ENCODE measurements at regions not wholly inside any gene's neighbourhood (a gene's known extent, or its start where the extent isn't known, plus 50 kb on each side); places are given as distances from the start of the nearest gene placed in this dataset.
"Not testable (repeated sequence)": the region's sequence is repeated elsewhere in the genome, so short reads cannot be mapped to it uniquely, and the experiment has no call there.

GRCh38 chr7:35975851-35976454 lies 175.1 kb downstream of the SEPTIN7 start:
- peak; percentile 83 for DNase-seq

GRCh38 chr7:35978816-35979640 lies 174.0 kb upstream of the EEPD1 start:
- not testable (repeated sequence) for DNase-seq

GRCh38 chr7:35982600-35982999 lies 170.5 kb upstream of the EEPD1 start:
- DNase-seq = no peak

GRCh38 chr7:35983626-35984025 lies 169.4 kb upstream of the EEPD1 start:
- no peak for DNase-seq

- DNase-seq = peak; percentile 80
Observed at GRCh38 chr7:35985126-35985754, 167.8 kb upstream of the EEPD1 start.

- DNase-seq = no peak
Observed at GRCh38 chr7:35987016-35987415, 166.0 kb upstream of the EEPD1 start.

GRCh38 chr7:35988105-35988504 lies 164.9 kb upstream of the EEPD1 start:
- no peak for DNase-seq

GRCh38 chr7:35988818-35989217 lies 164.2 kb upstream of the EEPD1 start:
- DNase-seq = no peak

- no peak for DNase-seq
Observed at GRCh38 chr7:35991511-35992232, 161.4 kb upstream of the EEPD1 start.

GRCh38 chr7:35992436-35992835 lies 160.6 kb upstream of the EEPD1 start:
- DNase-seq = no peak

GRCh38 chr7:35993113-35993512 lies 159.9 kb upstream of the EEPD1 start:
- DNase-seq = no peak

GRCh38 chr7:35993676-35994606 lies 159.1 kb upstream of the EEPD1 start:
- no peak for DNase-seq

GRCh38 chr7:35995334-35995733 lies 157.7 kb upstream of the EEPD1 start:
- no peak for DNase-seq

- no peak for DNase-seq
Observed at GRCh38 chr7:35998481-35998880, 154.6 kb upstream of the EEPD1 start.

- DNase-seq = no peak
Observed at GRCh38 chr7:36001546-36001945, 151.5 kb upstream of the EEPD1 start.

GRCh38 chr7:36002900-36003299 lies 150.2 kb upstream of the EEPD1 start:
- no peak for DNase-seq

- no peak for DNase-seq
Observed at GRCh38 chr7:36003343-36003742, 149.7 kb upstream of the EEPD1 start.

GRCh38 chr7:36005293-36005692 lies 147.8 kb upstream of the EEPD1 start:
- DNase-seq = no peak

GRCh38 chr7:36005876-36006275 lies 147.2 kb upstream of the EEPD1 start:
- DNase-seq = no peak

GRCh38 chr7:36006636-36007229 lies 146.3 kb upstream of the EEPD1 start:
- no peak for DNase-seq

GRCh38 chr7:36010656-36011587 lies 142.1 kb upstream of the EEPD1 start:
- DNase-seq = no peak
